ENCODE measurements at regions not wholly inside any gene's neighbourhood (a gene's known extent, or its start where the extent isn't known, plus 50 kb on each side); places are given as distances from the start of the nearest gene placed in this dataset.

DNA sequence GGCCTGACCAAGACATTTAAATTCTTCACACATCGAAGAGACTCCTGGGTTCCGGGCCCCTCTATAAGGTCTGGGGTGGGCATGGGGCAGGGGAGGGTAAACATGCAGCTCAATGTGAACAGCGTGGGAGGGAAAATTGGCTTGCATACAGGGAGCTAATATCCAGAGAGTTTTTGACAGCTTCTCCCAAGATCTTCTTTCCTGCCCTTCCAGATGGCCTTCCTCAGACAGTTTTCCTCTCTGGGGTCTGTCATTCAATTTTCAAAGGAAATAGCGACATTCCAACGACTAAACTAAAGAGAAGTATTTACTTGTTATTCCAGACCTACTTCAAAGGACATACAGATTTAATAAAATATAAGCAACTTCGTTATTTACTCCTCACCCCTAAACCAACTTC is 1030.6 kb downstream of the MCTP2 start:
- H3K36me3 ChIP-seq (replicated peaks in 1 of 2; ENCODE audit: control insufficient read depth in 1 of 2, insufficient read depth in 2 of 2, low read length in 1 of 2) = no peaks in the 10 kb centered on the region
- H2AFZ ChIP-seq (ENCODE audit: low read depth) = no peak overlapping the region
- no peak overlapping the region for H3K4me3 ChIP-seq (ENCODE audit: low read depth in 2 of 2, low read length in 1 of 2)
- H3K4me1 ChIP-seq (ENCODE audit: control insufficient read depth in 1 of 2, insufficient read depth in 2 of 2, low read depth in 1 of 2, low read length in 1 of 2) = no peaks in the 10 kb centered on the region; a peak in 1 of 4 replicates
- no peaks in the 10 kb centered on the region for H3K79me2 ChIP-seq (ENCODE audit: insufficient read depth)
- H3K9me3 ChIP-seq = no peaks in the 10 kb centered on the region
- H3K9ac ChIP-seq = no peak overlapping the region
- H3K4me2 ChIP-seq = no peak overlapping the region
- H3F3A ChIP-seq (replicated peaks; ENCODE audit: insufficient read depth) = no peaks in the 10 kb centered on the region
- H3K9me2 ChIP-seq = no peaks in the 10 kb centered on the region
- DNase-seq = no peak
- POLR2A ChIA-PET = no interaction called here
- WGBS (ENCODE audit: low lambda C conversion rate) = 34% methylated on average over 6 of the region's 6 CpGs
- no peaks in the 10 kb centered on the region for H3K27me3 ChIP-seq (ENCODE audit: insufficient read depth)
- CTCF ChIA-PET = interaction anchor here (0.7 to 1.2 kb wide), 2 partner anchors 37 to 1084 kb away, joined by 3 read pairs; no protein-coding TSS in a partner anchor
- TF ChIP-seq NRF1 (IDR thresholded peaks at IDR 0.05; ENCODE audit: low read depth, low read length) (no peak), YY1 (IDR thresholded peaks at IDR 0.05; ENCODE audit: low read depth) (no peak), EZH2phosphoT487 (IDR thresholded peaks at IDR 0.05; ENCODE audit: borderline replicate concordance, low read depth) (no peak), RFX5 (IDR thresholded peaks at IDR 0.05; ENCODE audit: low read length) (no peak), RXRA (IDR thresholded peaks at IDR 0.05; ENCODE audit: borderline replicate concordance, low read depth) (no peak), GABPA (IDR thresholded peaks at IDR 0.05; ENCODE audit: low read depth) (no peak)
- no peak overlapping the region for H3K27ac ChIP-seq (ENCODE audit: low read depth in 2 of 2, low read length in 1 of 2)
- no peaks in the 10 kb centered on the region for H4K20me1 ChIP-seq (ENCODE audit: insufficient read depth)

DNA sequence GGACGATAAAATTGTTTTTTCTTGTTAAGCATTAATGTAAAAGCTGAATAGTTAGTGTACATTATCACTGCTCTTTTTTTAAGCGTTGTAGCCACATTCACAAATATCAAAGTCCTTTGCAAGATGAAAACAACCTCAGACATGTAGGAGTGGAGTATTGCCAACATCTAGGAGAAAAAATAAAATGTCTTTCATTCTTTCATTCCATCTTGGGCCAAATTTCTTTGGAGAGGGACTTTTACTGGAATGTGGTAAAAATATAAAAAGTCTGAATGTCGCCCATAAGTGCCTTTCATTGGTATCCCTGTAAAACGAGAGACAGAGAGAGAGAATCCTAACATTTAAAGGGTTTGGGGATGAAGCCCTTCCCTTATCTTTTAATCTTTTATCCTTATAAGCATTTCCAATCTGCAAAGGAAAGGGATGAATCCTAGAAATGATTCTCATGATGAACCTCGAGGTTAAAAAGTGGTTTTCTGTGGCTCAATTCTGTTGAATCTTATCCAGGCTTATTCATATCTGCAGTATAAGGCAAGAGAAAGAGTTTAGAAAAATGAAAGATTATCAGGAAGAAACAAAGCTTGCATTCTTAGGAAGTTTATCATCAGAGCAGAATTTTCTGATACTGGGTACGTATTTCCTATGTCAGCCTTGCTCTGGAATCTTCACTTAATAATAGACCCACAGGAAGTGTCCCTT is 1031.7 kb downstream of the MCTP2 start:
- CTCF ChIA-PET = interaction anchor here (1.2 kb wide), 1 partner anchor 1083 kb away, joined by 3 read pairs; no protein-coding TSS in a partner anchor
- H3K36me3 ChIP-seq (replicated peaks in 1 of 2; ENCODE audit: control insufficient read depth in 1 of 2, insufficient read depth in 2 of 2, low read length in 1 of 2) = no peaks in the 10 kb centered on the region
- H3K9ac ChIP-seq = no peak overlapping the region
- 7% methylated on average over 6 of the region's 6 CpGs for WGBS (ENCODE audit: low lambda C conversion rate)
- H3K9me3 ChIP-seq = no peaks in the 10 kb centered on the region
- H3K4me1 ChIP-seq (ENCODE audit: control insufficient read depth in 1 of 2, insufficient read depth in 2 of 2, low read depth in 1 of 2, low read length in 1 of 2) = no peaks in the 10 kb centered on the region; a peak in 1 of 4 replicates
- no peaks in the 10 kb centered on the region for H3F3A ChIP-seq (replicated peaks; ENCODE audit: insufficient read depth)
- no peak overlapping the region for H2AFZ ChIP-seq (ENCODE audit: low read depth)
- no peaks in the 10 kb centered on the region for H3K79me2 ChIP-seq (ENCODE audit: insufficient read depth)
- H3K27ac ChIP-seq (ENCODE audit: low read depth in 2 of 2, low read length in 1 of 2) = no peak overlapping the region
- H3K4me2 ChIP-seq = no peak overlapping the region
- H4K20me1 ChIP-seq (ENCODE audit: insufficient read depth) = no peaks in the 10 kb centered on the region
- TF ChIP-seq FOSL2 (IDR thresholded peaks at IDR 0.05; ENCODE audit: borderline replicate concordance, low read depth) = no peak
- TF ChIP-seq CHD2 (IDR thresholded peaks at IDR 0.05; ENCODE audit: low read length, partially characterized antibody) = no peak
- no peak for TF ChIP-seq POLR2AphosphoS5 (IDR thresholded peaks at IDR 0.05; ENCODE audit: low read depth, low read length)
- no peak for TF ChIP-seq TEAD4 (IDR thresholded peaks at IDR 0.05; ENCODE audit: borderline replicate concordance, insufficient read depth)
- TF ChIP-seq ELF1 (IDR thresholded peaks at IDR 0.05) = no peak
- TF ChIP-seq JUND (IDR thresholded peaks at IDR 0.05) = no peak
- no peak for TF ChIP-seq RXRA (IDR thresholded peaks at IDR 0.05; ENCODE audit: borderline replicate concordance, low read depth)
- TF ChIP-seq, protein P1, sequence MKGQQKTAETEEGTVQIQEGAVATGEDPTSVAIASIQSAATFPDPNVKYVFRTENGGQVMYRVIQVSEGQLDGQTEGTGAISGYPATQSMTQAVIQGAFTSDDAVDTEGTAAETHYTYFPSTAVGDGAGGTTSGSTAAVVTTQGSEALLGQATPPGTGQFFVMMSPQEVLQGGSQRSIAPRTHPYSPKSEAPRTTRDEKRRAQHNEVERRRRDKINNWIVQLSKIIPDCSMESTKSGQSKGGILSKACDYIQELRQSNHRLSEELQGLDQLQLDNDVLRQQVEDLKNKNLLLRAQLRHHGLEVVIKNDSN (IDR thresholded peaks at IDR 0.05; ENCODE audit: borderline replicate concordance, low read depth) = no peak
- TF ChIP-seq YY1 (IDR thresholded peaks at IDR 0.05; ENCODE audit: low read depth) = no peak
- DNase-seq = no peak
- no peaks in the 10 kb centered on the region for H3K27me3 ChIP-seq (ENCODE audit: insufficient read depth)
- POLR2A ChIA-PET = no interaction called here
- no peaks in the 10 kb centered on the region for H3K9me2 ChIP-seq
- H3K4me3 ChIP-seq (ENCODE audit: low read depth in 2 of 2, low read length in 1 of 2) = no peak overlapping the region
